ENCODE measurements at regions not wholly inside any gene's neighbourhood (a gene's known extent, or its start where the extent isn't known, plus 50 kb on each side); places are given as distances from the start of the nearest gene placed in this dataset.

- DNase-seq (ENCODE audit: low read depth in 2 of 2): no peak
Measured at GRCh38 chr17:72425794-72426168, 305.0 kb downstream of the SOX9 start.

GRCh38 chr17:72426321-72426720, 305.5 kb downstream of the SOX9 start:
- DNase-seq (ENCODE audit: low read depth in 2 of 2): no peak

DNA sequence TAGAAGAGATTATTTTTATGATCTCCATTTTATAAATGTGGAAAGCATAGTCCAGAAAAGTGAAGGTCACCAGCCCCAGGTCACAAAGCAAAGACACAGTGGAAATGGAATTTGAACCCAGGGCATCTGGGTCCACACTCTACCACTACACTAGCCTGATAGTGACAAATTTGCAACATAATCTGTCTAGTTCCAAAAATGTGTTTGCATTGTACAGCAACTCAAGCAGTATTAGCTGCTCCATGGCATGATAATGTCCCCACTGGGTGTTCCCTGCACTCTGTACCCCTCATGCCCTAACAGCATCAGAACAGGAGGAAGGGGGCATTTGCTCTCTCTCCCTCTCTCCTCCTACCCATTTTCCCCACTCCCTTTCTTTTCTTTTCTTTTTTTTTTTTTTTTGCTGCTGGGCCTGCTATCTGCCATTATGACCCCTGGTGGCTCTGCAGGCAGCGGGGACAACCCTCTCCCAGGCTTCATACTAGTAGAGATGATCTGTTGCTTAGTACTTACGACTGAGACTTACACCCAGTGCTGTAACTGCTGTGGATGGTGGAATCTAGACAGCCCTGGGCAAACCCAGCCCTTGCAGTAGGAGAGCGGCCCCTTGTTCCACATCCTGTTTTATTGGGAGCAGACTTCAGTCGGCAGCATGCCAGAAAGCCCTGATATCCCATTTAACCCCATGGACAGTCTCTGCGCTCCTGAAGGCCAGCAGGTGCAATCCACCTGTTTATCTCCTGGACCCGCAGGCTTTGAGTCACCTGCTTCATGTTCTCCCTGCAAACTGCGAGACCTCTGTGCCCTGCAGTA, 306.3 kb downstream of the SOX9 start:
- DNase-seq (ENCODE audit: low read depth in 2 of 2): no peak

- DNase-seq (ENCODE audit: low read depth in 2 of 2): no peak
Measured at GRCh38 chr17:72427761-72428109, 306.9 kb downstream of the SOX9 start.

GRCh38 chr17:72429066-72429638, 308.3 kb downstream of the SOX9 start:
- DNase-seq (ENCODE audit: low read depth in 2 of 2): no peak

- no peak for DNase-seq (ENCODE audit: low read depth in 2 of 2)
Measured at GRCh38 chr17:72430611-72431432, 310.0 kb downstream of the SOX9 start.

DNA sequence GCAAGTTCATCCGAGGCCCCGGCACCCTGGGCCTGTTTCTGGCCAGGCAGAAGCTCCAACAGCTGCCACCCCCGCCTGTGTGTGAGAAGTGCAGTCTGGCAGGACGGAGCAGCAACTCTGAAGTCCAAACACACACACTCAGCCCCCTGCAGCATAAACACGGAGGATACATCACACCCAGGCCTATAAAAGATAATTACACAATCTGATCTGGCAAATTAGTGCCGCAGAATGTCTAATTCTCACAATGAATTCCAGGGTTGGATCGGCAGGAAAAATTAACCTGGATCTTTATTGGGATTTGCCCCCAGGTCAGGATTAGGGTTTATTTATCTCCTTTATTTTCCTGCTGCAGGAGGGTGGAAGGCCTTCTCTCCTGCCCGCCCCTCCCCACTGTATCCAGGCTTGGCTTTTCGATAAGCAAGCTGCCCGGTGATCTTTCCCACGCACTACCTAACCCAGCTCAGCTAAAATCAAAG, 311.4 kb downstream of the SOX9 start:
- DNase-seq (ENCODE audit: low read depth in 2 of 2): no peak

GRCh38 chr17:72432881-72433280, 312.1 kb downstream of the SOX9 start:
- no peak for DNase-seq (ENCODE audit: low read depth in 2 of 2)

GRCh38 chr17:72433797-72434196, 313.0 kb downstream of the SOX9 start:
- DNase-seq (ENCODE audit: low read depth in 2 of 2): no peak

- DNase-seq (ENCODE audit: low read depth in 2 of 2): no peak
Measured at GRCh38 chr17:72434581-72434980, 313.8 kb downstream of the SOX9 start.

GRCh38 chr17:72434991-72435618, 314.3 kb downstream of the SOX9 start:
- DNase-seq (ENCODE audit: low read depth in 2 of 2): no peak

DNA sequence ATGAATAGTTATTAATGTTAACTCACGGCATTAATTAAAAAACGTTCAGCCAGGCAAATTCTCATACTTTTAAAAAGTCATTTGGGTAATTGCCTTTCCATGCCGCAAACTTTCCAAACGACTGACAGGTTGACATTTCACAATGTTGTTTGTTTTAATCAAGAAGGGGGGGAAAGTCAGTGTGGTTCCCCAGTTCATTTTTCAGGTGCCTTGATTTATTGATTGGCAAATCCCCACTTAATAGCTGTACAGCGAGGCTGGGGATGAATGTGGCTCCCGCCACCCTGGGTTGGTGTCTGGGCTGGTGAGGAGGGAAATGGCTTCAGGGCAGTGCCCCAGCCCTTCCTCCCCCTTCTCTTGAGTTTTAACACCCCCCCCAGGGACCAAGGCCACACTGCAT, 318.0 kb downstream of the SOX9 start:
- DNase-seq (ENCODE audit: low read depth in 2 of 2): no peak

GRCh38 chr17:72439893-72440502, 319.2 kb downstream of the SOX9 start:
- no peak for DNase-seq (ENCODE audit: low read depth in 2 of 2)

DNA sequence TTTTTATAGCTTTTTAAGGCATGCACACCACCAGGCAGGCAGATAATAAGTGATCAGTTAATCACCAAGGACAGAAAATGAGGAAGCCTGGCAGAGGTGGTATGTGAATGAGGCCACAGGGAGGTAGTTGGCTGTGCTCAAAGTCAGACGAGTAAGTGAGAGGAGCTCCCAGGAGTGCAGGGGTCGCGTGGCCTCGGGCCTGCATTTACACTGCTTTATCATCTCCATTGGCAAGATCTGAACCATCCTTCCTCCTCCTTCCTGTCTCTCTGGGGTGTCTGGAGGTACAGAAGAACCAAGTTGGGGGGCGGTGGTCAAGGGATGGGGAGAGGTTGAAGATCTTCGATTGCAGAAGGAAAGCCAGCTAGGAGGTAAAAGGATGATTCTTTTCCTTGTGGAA, 320.1 kb downstream of the SOX9 start:
- DNase-seq (ENCODE audit: low read depth in 2 of 2): no peak

- no peak for DNase-seq (ENCODE audit: low read depth in 2 of 2)
Measured at GRCh38 chr17:72441909-72442308, 321.1 kb downstream of the SOX9 start.

GRCh38 chr17:72444517-72445054, 323.8 kb downstream of the SOX9 start:
- no peak for DNase-seq (ENCODE audit: low read depth in 2 of 2)

DNA sequence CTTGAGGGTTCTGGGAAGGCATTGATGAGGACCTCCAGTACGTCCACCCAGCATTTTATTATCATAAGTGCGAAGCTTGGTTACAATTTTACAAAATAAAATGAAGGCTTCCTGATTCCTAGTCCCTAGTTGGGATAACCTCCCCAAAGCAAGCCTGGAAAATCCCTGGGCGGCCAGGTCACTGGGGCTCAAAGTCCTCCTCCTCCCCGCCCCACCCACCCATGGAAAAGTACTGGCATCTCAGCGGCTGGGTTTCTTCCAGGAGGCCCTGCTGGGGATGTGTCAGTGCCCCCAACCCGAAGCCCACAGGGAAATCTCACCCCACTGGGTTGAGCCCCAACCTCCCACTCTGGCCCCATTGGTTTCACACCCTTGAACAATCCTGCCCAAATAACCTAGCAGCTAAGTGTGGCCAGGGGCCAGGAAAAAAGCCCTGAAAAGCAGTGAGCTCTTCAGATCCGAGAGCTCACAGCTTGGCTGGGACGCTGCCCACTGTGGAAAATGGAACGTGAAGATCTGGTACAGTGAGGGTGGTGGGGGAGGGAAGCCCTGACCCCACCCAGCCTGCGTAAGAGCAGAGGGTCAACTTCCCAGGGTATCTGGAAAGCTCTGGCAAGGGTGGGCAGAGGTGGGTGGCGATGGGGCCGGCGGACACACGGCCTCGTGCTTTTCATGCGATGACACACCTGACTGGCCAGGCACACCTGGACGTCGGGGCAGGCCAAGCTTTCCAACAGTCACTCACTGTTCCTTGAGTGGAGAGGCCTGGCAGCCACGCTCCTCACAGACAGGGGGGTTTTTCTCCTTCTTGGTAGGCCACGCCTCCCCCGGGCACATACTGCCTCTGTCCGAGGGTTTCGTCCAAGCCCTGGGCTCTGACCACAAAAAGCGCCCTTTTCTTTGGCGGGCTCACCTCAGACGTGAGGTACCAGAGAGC, 324.5 kb downstream of the SOX9 start:
- no peak for DNase-seq (ENCODE audit: low read depth in 2 of 2)

DNA sequence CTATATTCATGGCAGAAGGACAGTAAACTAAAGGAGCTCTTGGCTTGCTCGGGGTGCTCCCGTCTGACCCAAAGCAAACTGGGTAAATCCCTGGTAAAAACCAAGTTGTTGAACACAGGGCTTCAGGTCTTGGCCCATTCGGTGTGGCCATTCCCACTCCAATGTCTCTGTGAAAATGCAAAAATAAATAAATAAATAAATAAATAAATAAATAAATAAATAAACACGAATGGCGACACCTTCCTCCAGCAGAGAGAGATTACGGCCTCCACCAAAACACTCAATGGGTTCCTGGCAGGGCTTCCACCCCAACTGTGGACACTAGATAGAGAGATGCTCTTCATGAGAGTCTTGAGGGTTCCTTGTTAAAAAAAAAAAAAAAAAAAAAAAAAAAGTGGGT, 325.3 kb downstream of the SOX9 start:
- no peak for DNase-seq (ENCODE audit: low read depth in 2 of 2)

GRCh38 chr17:72446525-72447250, 325.9 kb downstream of the SOX9 start:
- no peak for DNase-seq (ENCODE audit: low read depth in 2 of 2)

GRCh38 chr17:72447251-72447640, 326.4 kb downstream of the SOX9 start:
- DNase-seq (ENCODE audit: low read depth in 2 of 2): no peak
